IMR-90 (cell line): ENCODE measurements at regions not wholly inside any gene's neighbourhood (a gene's known extent, or its start where the extent isn't known, plus 50 kb on each side); places are given as distances from the start of the nearest gene placed in this dataset.

Source experiments
- ATAC-seq: fragments of 200-7000 bp; cut with Tn5 transposase; 2 replicates; pipeline ENCODE4 v1.9.1; 2020; ENCODE audit warnings: low read depth, mild to moderate bottlenecking, moderate library complexity
- BruUV-seq: library from RNA; stranded (reverse); fragments of 400-500 nt; replicated peaks from 2 replicates; lab custom pipeline; 2021; lab: Mats Ljungman, UMichigan
- CTCF ChIA-PET: fragments of 300-600 bp; formaldehyde crosslinking; extraction: SDS; loops from one replicate; lab custom pipeline; 2021; ENCODE audit warnings: antibody characterized with exemption; lab: Yijun Ruan, JAX
- POLR2A ChIA-PET: fragments of 300-600 bp; sonication (Branson Sonifier 250); formaldehyde crosslinking; loops from one replicate; lab custom pipeline; 2022; ENCODE audit warnings: antibody characterized with exemption; ENCODE audit not compliant: unreplicated experiment; lab: Charles Lee
- DNase-seq: peaks from one replicate; pipeline ENCODE4 v3.0.0; 2013
- H2AFZ ChIP-seq: replicated peaks from 2 replicates; pipeline ENCODE3; 2013; ENCODE audit warnings: low read length, mild to moderate bottlenecking; ENCODE audit not compliant: poor library complexity
- H2AK5ac ChIP-seq: 2 replicates; pipeline ENCODE4 v1.6.1; 2013; ENCODE audit warnings: low read depth, low read length, inconsistent platforms
- H2AK9ac ChIP-seq: replicated peaks from 2 replicates; pipeline ENCODE3; 2013; ENCODE audit warnings: mild to moderate bottlenecking, low read depth, low read length, moderate library complexity; ENCODE audit not compliant: poor library complexity
- H2BK120ac ChIP-seq: 2 replicates; pipeline ENCODE4 v1.6.1; 2013; ENCODE audit warnings: low read depth, low read length, inconsistent platforms
- H2BK15ac ChIP-seq: 3 replicates; pipeline ENCODE4 v1.6.1; 2013; ENCODE audit warnings: low read depth, low read length, inconsistent platforms
- H2BK20ac ChIP-seq: 2 replicates; pipeline ENCODE4 v1.6.1; 2013; ENCODE audit warnings: low read depth, mild to moderate bottlenecking, inconsistent platforms, low read length, moderate library complexity
- H2BK5ac ChIP-seq: 2 replicates; pipeline ENCODE4 v1.6.1; 2013; ENCODE audit warnings: mild to moderate bottlenecking, low read depth, low read length, inconsistent platforms; ENCODE audit not compliant: poor library complexity, severe bottlenecking
- H3K14ac ChIP-seq: replicated peaks from 2 replicates; pipeline ENCODE4 v1.6.1; 2013; ENCODE audit warnings: low read depth, low read length, inconsistent platforms
- H3K18ac ChIP-seq: 2 replicates; pipeline ENCODE4 v1.6.1; 2013; ENCODE audit warnings: low read depth, low read length, control low read depth
- H3K23ac ChIP-seq: 2 replicates; pipeline ENCODE4 v1.6.1; 2013; ENCODE audit warnings: low read depth, low read length, inconsistent platforms
- H3K27ac ChIP-seq: 2 replicates; pipeline ENCODE4 v1.5.1; 2013; ENCODE audit warnings: mild to moderate bottlenecking, control low read depth, low read length; ENCODE audit not compliant: insufficient read depth
- H3K27me3 ChIP-seq: 2 replicates; pipeline ENCODE4 v1.6.1; 2013; ENCODE audit warnings: low read length; ENCODE audit not compliant: control insufficient read depth, insufficient read depth
- H3K36me3 ChIP-seq: 2 replicates; pipeline ENCODE4 v1.6.1; 2013; ENCODE audit warnings: low read length, mixed read lengths; ENCODE audit not compliant: control insufficient read depth, insufficient read depth
- H3K4ac ChIP-seq: 2 replicates; pipeline ENCODE4 v1.6.1; 2013; ENCODE audit warnings: low read depth, low read length, inconsistent platforms
- H3K4me1 ChIP-seq: 2 replicates; pipeline ENCODE4 v1.6.1; 2013; ENCODE audit warnings: low read length, mixed read lengths; ENCODE audit not compliant: control insufficient read depth, insufficient read depth
- H3K4me2 ChIP-seq: 2 replicates; pipeline ENCODE4 v1.6.1; 2013; ENCODE audit warnings: low read depth, mild to moderate bottlenecking, control low read depth, low read length, moderate library complexity
- H3K4me3 ChIP-seq: 2 replicates; pipeline ENCODE4 v1.5.1; 2013; ENCODE audit warnings: low read depth, mild to moderate bottlenecking, control low read depth, low read length, moderate library complexity; ENCODE audit not compliant: insufficient read depth
- H3K56ac ChIP-seq: 2 replicates; pipeline ENCODE4 v1.6.1; 2013; ENCODE audit warnings: low read length, inconsistent platforms; ENCODE audit not compliant: insufficient read depth; ENCODE audit errors: extremely low read depth
- H3K79me1 ChIP-seq, 2 experiments: 2 replicates each; pipeline ENCODE4 v1.6.1; 2013; ENCODE audit warnings: low read length in 2 of 2, inconsistent platforms in 1 of 2, low read depth in 1 of 2
- H3K9ac ChIP-seq: 2 replicates; pipeline ENCODE4 v1.6.1; 2013; ENCODE audit warnings: low read depth, low read length, control low read depth
- H3K9me1 ChIP-seq: 2 replicates; pipeline ENCODE4 v1.6.1; 2013; ENCODE audit warnings: low read length, inconsistent platforms; ENCODE audit not compliant: insufficient read depth
- H3K9me3 ChIP-seq: 2 replicates; pipeline ENCODE4 v1.6.1; 2013; ENCODE audit warnings: low read length; ENCODE audit not compliant: control insufficient read depth, insufficient read depth
- H4K20me1 ChIP-seq: 2 replicates; pipeline ENCODE4 v1.6.1; 2013; ENCODE audit warnings: low read length, inconsistent platforms; ENCODE audit not compliant: insufficient read depth
- H4K5ac ChIP-seq: 2 replicates; pipeline ENCODE4 v1.6.1; 2013; ENCODE audit warnings: mild to moderate bottlenecking, low read depth, low read length, control low read depth
- H4K8ac ChIP-seq, 2 experiments: 2 replicates each; pipeline ENCODE4 v1.6.1; 2013; ENCODE audit warnings: low read depth in 2 of 2, low read length in 2 of 2, control low read depth in 1 of 2, inconsistent platforms in 1 of 2
- H4K91ac ChIP-seq: 2 replicates; pipeline ENCODE4 v1.6.1; 2013; ENCODE audit warnings: low read depth, low read length, inconsistent platforms; ENCODE audit not compliant: insufficient read depth
- BHLHE40 ChIP-seq: fragments of 150-350 bp; IDR thresholded peaks from 2 replicates; pipeline ENCODE4 v1.6.1; 2016; ENCODE audit warnings: mild to moderate bottlenecking, low read depth, low read length
- CEBPB ChIP-seq: IDR thresholded peaks from 2 replicates; pipeline ENCODE4 v1.6.1; 2012; ENCODE audit warnings: low read depth, low read length, improper control_type of control experiment
- FOS ChIP-seq: fragments of 150-350 bp; IDR thresholded peaks from 2 replicates; pipeline ENCODE4 v1.6.1; 2016; ENCODE audit warnings: low read depth, low read length
- MAFK ChIP-seq: IDR thresholded peaks from 2 replicates; pipeline ENCODE4 v1.6.1; 2012; ENCODE audit warnings: low read depth, low read length, improper control_type of control experiment
- MAZ ChIP-seq: IDR thresholded peaks from 2 replicates; pipeline ENCODE4 v1.6.1; 2012; ENCODE audit warnings: low read depth, mild to moderate bottlenecking, low read length, improper control_type of control experiment, moderate library complexity, borderline replicate concordance
- MXI1 ChIP-seq: IDR thresholded peaks from 2 replicates; pipeline ENCODE4 v1.6.1; 2012; ENCODE audit warnings: low read depth, mild to moderate bottlenecking, low read length, moderate library complexity, borderline replicate concordance
- NFE2L2 ChIP-seq: fragments of 150-350 bp; IDR thresholded peaks from 2 replicates; pipeline ENCODE4 v1.6.1; 2016; ENCODE audit warnings: low read depth, mild to moderate bottlenecking, low read length
- POLR2A ChIP-seq: IDR thresholded peaks from 2 replicates; pipeline ENCODE4 v1.6.1; 2012; ENCODE audit warnings: mild to moderate bottlenecking, low read depth, low read length
- RAD21 ChIP-seq: IDR thresholded peaks from 2 replicates; pipeline ENCODE4 v1.6.1; 2012; ENCODE audit warnings: low read length, improper control_type of control experiment
- RFX5 ChIP-seq: IDR thresholded peaks from 2 replicates; pipeline ENCODE4 v1.8.0; 2012; ENCODE audit warnings: low read depth, mild to moderate bottlenecking, low read length, moderate library complexity
- WGBS, 2 experiments: methylation state at CpG; one replicate each; pipeline versions ENCODE4 v1.1.5 to v1.1.7; 2013; ENCODE audit warnings: missing lambda C conversion rate in 2 of 2; ENCODE audit not compliant: insufficient read length in 1 of 2; ENCODE audit errors: extremely low coverage in 2 of 2; 5-methylcytosine and 5-hydroxymethylcytosine counted together
- dilution Hi-C: fragments of 300-500 bp; cut with HindIII; formaldehyde crosslinking; loops from one replicate; pipeline ENCODE4 v1.14.3; 2018; ENCODE audit warnings: low sequenced_read_pairs; ENCODE audit not compliant: unreplicated experiment
- in situ Hi-C: fragments of 300-500 bp; cut with MboI; formaldehyde crosslinking; loops from 3 replicates; pipeline ENCODE4 v1.14.3; 2019; ENCODE audit warnings: low sequenced_read_pairs, inconsistent platforms, mixed read lengths
- intact Hi-C: fragments of 100-400 bp; cut with micrococcal nuclease; formaldehyde crosslinking; loops from 2 replicates; pipeline ENCODE4 v1.10.0; 2022
- TF ChIP-seq, protein P1 (sequence below): conservative IDR thresholded peaks from 2 replicates; pipeline ENCODE4 v1.5.1; 2012; ENCODE audit warnings: mild to moderate bottlenecking, low read depth, low read length, improper control_type of control experiment
- TF ChIP-seq, protein P2 (sequence below): fragments of 150-350 bp; IDR thresholded peaks from 2 replicates; pipeline ENCODE4 v1.6.1; 2016; ENCODE audit warnings: low read depth, mild to moderate bottlenecking, low read length, moderate library complexity, borderline replicate concordance

DNA sequence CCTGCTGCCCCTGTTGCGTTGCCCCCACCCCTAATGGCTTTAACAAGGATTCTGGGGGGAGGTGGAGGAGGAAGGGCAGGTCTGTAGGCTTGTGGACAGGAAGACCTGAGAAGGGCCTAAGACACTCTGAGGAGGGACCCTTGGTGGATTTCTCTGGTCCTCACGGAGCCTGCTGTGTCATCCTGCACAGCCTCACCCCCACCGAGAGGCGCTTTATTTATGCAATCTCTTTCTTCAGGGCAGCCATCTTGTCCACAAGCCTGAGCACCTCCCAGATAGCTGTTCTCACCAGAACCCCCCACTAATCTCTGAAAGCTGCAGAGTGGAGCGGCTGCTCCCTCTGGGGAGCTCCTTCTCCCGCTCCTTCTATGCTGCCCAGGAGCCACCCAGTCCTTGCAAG lies 59.3 kb upstream of the MLN start:
- POLR2A ChIA-PET = no interaction called here
- no peaks in the 10 kb centered on the region for H3K9me1 ChIP-seq
- no peaks in the 10 kb centered on the region for H3K36me3 ChIP-seq
- H3K23ac ChIP-seq = no peak overlapping the region
- H3K4me2 ChIP-seq = no peak overlapping the region
- no peaks in the 10 kb centered on the region for H3K79me1 ChIP-seq
- no peak overlapping the region for H2BK15ac ChIP-seq
- CTCF ChIA-PET = no interaction called here
- no peaks in the 10 kb centered on the region for H3K9me3 ChIP-seq
- DNase-seq (no peak), ATAC-seq (no peak)
- H3K27ac ChIP-seq = no peak overlapping the region
- no peak overlapping the region for H2BK120ac ChIP-seq
- intact Hi-C loops (no loop called here), dilution Hi-C loops (no loop called here), in situ Hi-C loops (no loop called here)
- no peak overlapping the region for H3K4ac ChIP-seq
- no TSS peak for BruUV-seq
- H2AFZ ChIP-seq = no peak overlapping the region
- H2BK5ac ChIP-seq = no peak overlapping the region
- no peak overlapping the region for H3K14ac ChIP-seq
- no peaks in the 10 kb centered on the region for H4K20me1 ChIP-seq
- peaks cover 47% of the 10 kb centered on the region for H3K27me3 ChIP-seq
- H4K91ac ChIP-seq = no peak overlapping the region
- H3K4me1 ChIP-seq = no peaks in the 10 kb centered on the region
- H2AK9ac ChIP-seq = no peak overlapping the region
- TF ChIP-seq FOS = no peak
- TF ChIP-seq POLR2A = no peak
- TF ChIP-seq BHLHE40 = no peak
- no peak for TF ChIP-seq RFX5
- no peak for TF ChIP-seq MXI1
- TF ChIP-seq, protein P1, sequence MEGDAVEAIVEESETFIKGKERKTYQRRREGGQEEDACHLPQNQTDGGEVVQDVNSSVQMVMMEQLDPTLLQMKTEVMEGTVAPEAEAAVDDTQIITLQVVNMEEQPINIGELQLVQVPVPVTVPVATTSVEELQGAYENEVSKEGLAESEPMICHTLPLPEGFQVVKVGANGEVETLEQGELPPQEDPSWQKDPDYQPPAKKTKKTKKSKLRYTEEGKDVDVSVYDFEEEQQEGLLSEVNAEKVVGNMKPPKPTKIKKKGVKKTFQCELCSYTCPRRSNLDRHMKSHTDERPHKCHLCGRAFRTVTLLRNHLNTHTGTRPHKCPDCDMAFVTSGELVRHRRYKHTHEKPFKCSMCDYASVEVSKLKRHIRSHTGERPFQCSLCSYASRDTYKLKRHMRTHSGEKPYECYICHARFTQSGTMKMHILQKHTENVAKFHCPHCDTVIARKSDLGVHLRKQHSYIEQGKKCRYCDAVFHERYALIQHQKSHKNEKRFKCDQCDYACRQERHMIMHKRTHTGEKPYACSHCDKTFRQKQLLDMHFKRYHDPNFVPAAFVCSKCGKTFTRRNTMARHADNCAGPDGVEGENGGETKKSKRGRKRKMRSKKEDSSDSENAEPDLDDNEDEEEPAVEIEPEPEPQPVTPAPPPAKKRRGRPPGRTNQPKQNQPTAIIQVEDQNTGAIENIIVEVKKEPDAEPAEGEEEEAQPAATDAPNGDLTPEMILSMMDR = no peak
- TF ChIP-seq NFE2L2 = no peak
- TF ChIP-seq, protein P2, sequence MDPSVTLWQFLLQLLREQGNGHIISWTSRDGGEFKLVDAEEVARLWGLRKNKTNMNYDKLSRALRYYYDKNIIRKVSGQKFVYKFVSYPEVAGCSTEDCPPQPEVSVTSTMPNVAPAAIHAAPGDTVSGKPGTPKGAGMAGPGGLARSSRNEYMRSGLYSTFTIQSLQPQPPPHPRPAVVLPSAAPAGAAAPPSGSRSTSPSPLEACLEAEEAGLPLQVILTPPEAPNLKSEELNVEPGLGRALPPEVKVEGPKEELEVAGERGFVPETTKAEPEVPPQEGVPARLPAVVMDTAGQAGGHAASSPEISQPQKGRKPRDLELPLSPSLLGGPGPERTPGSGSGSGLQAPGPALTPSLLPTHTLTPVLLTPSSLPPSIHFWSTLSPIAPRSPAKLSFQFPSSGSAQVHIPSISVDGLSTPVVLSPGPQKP = no peak
- no peak for TF ChIP-seq MAZ
- no peak for TF ChIP-seq RAD21
- TF ChIP-seq CEBPB = no peak
- no peak for TF ChIP-seq MAFK
- H3K4me3 ChIP-seq = no peak overlapping the region
- no peak overlapping the region for H3K56ac ChIP-seq
- H2AK5ac ChIP-seq = no peak overlapping the region
- no peak overlapping the region for H4K5ac ChIP-seq
- H2BK20ac ChIP-seq = no peak overlapping the region
- no peak overlapping the region for H3K18ac ChIP-seq
- no CpG with 5 or more reads among the region's 6 CpGs for WGBS, 2 experiments
- H4K8ac ChIP-seq = no peak overlapping the region
- no peak overlapping the region for H3K9ac ChIP-seq
